ENCODE measurements at regions not wholly inside any gene's neighbourhood (a gene's known extent, or its start where the extent isn't known, plus 50 kb on each side); places are given as distances from the start of the nearest gene placed in this dataset.
"Not testable (repeated sequence)": the region's sequence is repeated elsewhere in the genome, so short reads cannot be mapped to it uniquely, and the experiment has no call there.

GRCh38 chr13:66237411-66238062, 992.6 kb downstream of the PCDH9 start:
- Mint-ChIP-seq H3K27ac (no peak overlapping the region), H3K9me3 (peaks cover 8% of the 10 kb centered on the region), H3K27me3 (ENCODE audit: insufficient read depth) (peaks cover 3% of the 10 kb centered on the region; the same call in 1 of the 2 replicates), H3K4me1 (ENCODE audit: low read depth) (no peaks in the 10 kb centered on the region), H3K4me3 (no peak overlapping the region), H3K36me3 (ENCODE audit: low read depth) (no peaks in the 10 kb centered on the region)
- TF ChIP-seq CTCF (IDR thresholded peaks at IDR 0.05): no peak
- DNase-seq: no peak

- no peak overlapping the region for H3K27ac Mint-ChIP-seq
- H3K36me3 Mint-ChIP-seq (ENCODE audit: low read depth): no peaks in the 10 kb centered on the region
- no peak for TF ChIP-seq CTCF (IDR thresholded peaks at IDR 0.05)
- peaks cover 8% of the 10 kb centered on the region for H3K27me3 Mint-ChIP-seq (ENCODE audit: insufficient read depth)
- no peak for DNase-seq
- no peaks in the 10 kb centered on the region for H3K4me1 Mint-ChIP-seq (ENCODE audit: low read depth)
- peaks cover 8% of the 10 kb centered on the region for H3K9me3 Mint-ChIP-seq
- H3K4me3 Mint-ChIP-seq: no peak overlapping the region
Observed at GRCh38 chr13:66234159-66234558, 996.0 kb downstream of the PCDH9 start.

GRCh38 chr13:66231958-66232357, 998.2 kb downstream of the PCDH9 start:
- H3K4me3 Mint-ChIP-seq; H3K27ac Mint-ChIP-seq; H3K27me3 Mint-ChIP-seq (ENCODE audit: insufficient read depth); H3K36me3 Mint-ChIP-seq (ENCODE audit: low read depth); H3K9me3 Mint-ChIP-seq; DNase-seq; H3K4me1 Mint-ChIP-seq (ENCODE audit: low read depth): not testable (repeated sequence)

- no peak for DNase-seq
- no peaks in the 10 kb centered on the region for H3K9me3 Mint-ChIP-seq
- no peak overlapping the region for H3K4me3 Mint-ChIP-seq
- H3K4me1 Mint-ChIP-seq (ENCODE audit: low read depth): no peaks in the 10 kb centered on the region
- no peak for TF ChIP-seq CTCF (IDR thresholded peaks at IDR 0.05)
- H3K27me3 Mint-ChIP-seq (ENCODE audit: insufficient read depth): peaks cover 3% of the 10 kb centered on the region; the same call in 1 of the 2 replicates
- H3K36me3 Mint-ChIP-seq (ENCODE audit: low read depth): no peaks in the 10 kb centered on the region
- H3K27ac Mint-ChIP-seq: no peak overlapping the region
Observed at GRCh38 chr13:66225072-66225471, 1005.1 kb downstream of the PCDH9 start.

- Mint-ChIP-seq H3K4me3 (no peak overlapping the region), H3K27ac (no peak overlapping the region), H3K4me1 (ENCODE audit: low read depth) (no peaks in the 10 kb centered on the region), H3K9me3 (no peaks in the 10 kb centered on the region), H3K36me3 (ENCODE audit: low read depth) (no peaks in the 10 kb centered on the region), H3K27me3 (ENCODE audit: insufficient read depth) (peaks cover 2% of the 10 kb centered on the region; the same call in 1 of the 2 replicates)
- TF ChIP-seq CTCF (IDR thresholded peaks at IDR 0.05): no peak
- DNase-seq: no peak
Observed at GRCh38 chr13:66224663-66225062, 1005.5 kb downstream of the PCDH9 start.

DNA sequence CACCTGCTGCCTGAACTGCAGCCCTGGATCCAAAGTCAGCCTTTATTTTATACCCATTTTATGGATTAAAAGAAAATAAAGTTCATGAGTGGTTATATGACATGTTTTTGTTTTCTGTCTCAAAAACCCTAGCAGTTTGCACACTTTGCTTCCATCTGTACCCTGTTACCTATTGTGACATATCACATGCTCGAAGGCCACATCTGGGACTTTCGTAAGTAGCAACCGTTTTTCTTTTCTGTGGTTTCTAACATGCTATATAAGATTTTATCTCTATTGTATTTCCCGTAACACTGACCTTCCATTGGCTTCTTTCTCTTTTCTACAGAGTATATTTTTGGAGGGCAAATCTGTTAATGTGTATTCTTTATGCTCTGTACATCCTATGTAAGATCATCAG, 1007.2 kb downstream of the PCDH9 start:
- no peaks in the 10 kb centered on the region for H3K36me3 Mint-ChIP-seq (ENCODE audit: low read depth)
- DNase-seq: no peak
- H3K9me3 Mint-ChIP-seq: no peaks in the 10 kb centered on the region
- H3K27me3 Mint-ChIP-seq (ENCODE audit: insufficient read depth): peaks cover 2% of the 10 kb centered on the region; the same call in 1 of the 2 replicates
- no peak overlapping the region for H3K27ac Mint-ChIP-seq
- no peaks in the 10 kb centered on the region for H3K4me1 Mint-ChIP-seq (ENCODE audit: low read depth)
- no peak for TF ChIP-seq CTCF (IDR thresholded peaks at IDR 0.05)
- no peak overlapping the region for H3K4me3 Mint-ChIP-seq
